ENCODE measurements at regions not wholly inside any gene's neighbourhood (a gene's known extent, or its start where the extent isn't known, plus 50 kb on each side); places are given as distances from the start of the nearest gene placed in this dataset.

- DNase-seq, result no peak
Observed at GRCh38 chr18:27750923-27751322, 426.0 kb downstream of the CDH2 start.

DNA sequence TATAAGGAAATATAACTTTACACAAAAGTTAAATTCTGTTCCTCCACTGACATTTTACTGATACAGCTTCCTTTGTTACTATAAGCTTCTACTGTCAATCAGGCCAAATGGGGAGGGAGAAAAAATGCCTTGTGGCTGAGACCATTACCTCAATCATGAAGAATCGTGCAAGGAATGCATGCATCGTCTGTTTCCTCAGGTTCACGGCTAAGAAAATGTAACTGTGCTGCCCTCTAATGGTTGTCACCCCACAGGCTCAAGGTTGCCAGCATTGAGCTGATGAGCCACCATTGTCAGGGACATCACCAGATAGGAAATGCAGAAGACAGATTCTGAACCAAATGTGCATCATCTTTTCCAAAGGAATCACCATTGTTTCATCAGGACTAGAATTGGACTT is 426.9 kb downstream of the CDH2 start:
- no peak for DNase-seq

DNA sequence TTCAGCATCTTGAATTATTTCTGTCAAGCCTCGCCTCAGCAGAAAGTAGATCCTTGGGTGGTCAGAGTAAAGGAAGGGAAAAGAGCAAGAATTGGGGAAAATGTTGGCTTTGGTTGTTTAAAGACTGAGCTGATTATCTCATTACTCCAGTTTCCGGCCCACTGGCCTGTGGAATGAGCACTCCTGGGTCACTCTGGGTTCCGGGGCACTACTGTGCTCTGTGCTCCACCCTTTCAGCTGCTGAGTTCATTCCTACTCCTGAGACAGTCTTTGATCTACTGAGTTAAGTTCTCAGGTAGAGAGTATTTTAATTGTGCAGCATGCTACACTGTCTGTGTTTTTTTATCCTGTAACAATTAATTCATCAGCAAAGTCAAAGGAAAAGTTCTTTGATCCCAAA is 427.7 kb downstream of the CDH2 start:
- DNase-seq, result no peak

DNA sequence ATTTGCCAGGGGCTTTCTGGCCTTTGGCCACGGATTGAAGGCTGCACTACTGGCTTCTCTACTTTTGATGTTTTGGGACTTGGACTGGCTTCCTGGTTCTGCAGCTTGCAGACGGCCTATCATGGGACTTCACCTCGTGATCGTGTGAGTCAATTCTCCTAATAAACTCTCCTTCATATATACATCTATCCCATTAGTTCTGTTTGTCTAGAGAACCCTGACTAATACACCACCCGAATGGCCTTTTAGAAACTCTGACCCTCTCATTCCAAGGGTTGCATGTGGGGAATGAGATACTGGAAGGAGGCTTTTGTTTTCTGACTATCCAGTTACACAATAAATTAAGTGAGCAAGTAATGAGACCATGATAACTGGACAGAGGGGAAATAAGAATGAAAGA is 430.7 kb downstream of the CDH2 start:
- no peak for DNase-seq

DNA sequence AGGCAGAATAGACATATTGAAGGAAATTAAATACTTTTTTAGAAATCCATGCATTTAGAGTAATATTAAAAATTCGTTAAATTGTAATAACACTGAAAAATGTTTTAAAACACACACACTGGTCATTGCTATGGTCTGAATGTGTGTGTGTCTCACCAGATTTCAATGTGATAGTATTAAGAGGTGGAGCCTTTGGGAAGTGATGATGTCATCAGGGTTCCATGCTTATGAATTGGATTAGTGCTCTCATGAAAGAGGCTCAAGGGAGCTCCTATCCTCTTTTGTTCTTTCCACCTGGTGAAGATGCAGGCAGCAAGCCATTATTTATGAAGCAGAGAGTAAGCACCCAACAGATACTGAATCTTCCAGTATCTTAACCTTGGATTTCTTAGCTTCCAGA is 441.8 kb downstream of the CDH2 start:
- DNase-seq, result no peak

GRCh38 chr18:27731211-27731610 is 445.7 kb downstream of the CDH2 start:
- no peak for DNase-seq

GRCh38 chr18:27728659-27729058 is 448.3 kb downstream of the CDH2 start:
- no peak for DNase-seq

DNA sequence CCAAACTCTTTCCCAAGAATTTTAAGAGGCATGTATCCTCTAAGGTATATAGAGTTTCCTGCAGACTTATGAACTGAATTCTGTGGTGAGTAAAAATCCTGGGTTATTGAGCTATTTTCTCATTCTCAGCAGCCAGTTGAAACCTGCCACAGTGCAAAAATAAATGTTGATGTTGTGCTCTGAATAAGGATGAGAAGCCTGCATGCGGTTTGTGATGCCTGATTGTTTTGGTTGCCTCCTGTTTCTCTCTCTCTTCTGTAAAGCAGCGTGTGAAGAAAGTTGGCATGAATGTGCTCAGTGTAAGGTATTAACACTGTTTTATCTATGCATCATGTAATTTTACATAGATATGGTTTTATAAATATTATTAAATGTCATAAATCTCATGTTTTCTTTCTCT is 452.6 kb downstream of the CDH2 start:
- no peak for DNase-seq

- DNase-seq, result no peak
Observed at GRCh38 chr18:27723168-27723567, 453.8 kb downstream of the CDH2 start.

GRCh38 chr18:27719680-27720079 is 457.2 kb downstream of the CDH2 start:
- no peak for DNase-seq

- DNase-seq, result no peak
Observed at GRCh38 chr18:27717816-27718215, 459.1 kb downstream of the CDH2 start.

DNA sequence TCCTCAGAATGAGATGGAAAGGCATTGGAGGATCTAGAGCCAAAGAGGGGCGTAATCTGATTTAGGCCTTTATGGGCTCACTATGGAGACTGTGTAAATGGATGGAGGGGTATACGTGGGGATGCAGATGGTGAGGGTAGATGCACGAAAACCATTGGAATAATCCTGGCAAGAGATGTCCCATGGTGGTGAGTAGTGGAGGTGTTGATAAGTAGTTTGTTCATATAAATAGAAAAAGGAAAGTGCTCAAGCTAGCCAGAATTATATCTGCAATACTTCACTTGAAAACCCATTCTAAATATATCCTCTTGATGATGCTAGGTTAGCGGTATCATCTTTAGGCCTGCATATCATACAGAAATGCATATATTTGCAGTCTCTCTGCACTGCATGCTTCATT is 459.7 kb downstream of the CDH2 start:
- DNase-seq, result no peak

DNA sequence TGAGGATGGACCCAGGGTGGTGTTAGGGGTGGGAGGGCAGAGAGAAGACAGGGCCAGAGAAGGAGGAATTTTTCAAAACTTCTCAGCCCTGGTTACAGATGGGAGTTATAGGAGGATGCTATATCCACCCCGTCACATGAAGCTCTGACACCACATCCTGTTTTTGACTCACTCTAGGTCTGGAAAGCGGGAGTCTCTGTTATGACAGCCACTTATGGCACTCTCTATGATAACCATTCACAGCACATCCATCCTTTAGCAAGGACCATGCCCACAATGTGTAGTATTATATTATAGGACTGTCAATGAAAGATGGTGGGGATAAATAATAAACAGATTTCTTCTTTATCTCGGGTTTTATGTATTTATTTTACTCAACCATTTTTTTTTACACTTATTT is 461.2 kb downstream of the CDH2 start:
- DNase-seq, result no peak

GRCh38 chr18:27713738-27714095 is 463.2 kb downstream of the CDH2 start:
- DNase-seq, result no peak

DNA sequence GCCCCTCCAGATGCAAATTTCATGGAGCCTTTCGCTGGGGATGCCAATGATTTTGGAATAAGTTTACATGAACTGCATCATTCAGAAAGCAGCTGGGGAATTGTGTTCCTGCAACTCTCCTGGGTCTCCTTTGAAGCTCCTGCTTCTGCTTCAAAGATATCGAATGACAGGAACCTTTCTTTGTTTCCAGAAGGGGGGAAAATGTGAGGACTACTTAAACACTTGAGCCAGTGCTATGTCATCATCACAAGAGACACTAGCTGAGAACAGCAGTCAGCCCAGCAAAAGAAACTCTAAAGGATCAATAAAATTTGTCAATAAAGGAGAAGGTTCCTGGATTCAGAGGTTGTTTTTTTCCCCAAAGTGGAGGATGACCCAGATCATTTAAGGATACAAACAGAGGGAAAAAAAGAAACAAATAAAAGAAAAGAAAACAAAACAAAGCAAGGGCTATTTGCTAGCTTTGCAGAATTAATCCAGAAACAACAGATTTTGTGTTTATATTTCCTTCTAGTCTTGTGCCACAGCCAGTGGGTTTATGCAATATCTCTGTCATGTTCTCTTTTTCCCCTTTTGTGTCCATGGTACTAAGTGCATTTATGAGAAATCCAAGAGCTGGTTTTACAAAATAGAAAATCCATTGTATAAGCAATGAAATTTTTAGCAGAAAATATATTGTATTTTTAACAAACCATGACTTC is 463.7 kb downstream of the CDH2 start:
- no peak for DNase-seq

DNA sequence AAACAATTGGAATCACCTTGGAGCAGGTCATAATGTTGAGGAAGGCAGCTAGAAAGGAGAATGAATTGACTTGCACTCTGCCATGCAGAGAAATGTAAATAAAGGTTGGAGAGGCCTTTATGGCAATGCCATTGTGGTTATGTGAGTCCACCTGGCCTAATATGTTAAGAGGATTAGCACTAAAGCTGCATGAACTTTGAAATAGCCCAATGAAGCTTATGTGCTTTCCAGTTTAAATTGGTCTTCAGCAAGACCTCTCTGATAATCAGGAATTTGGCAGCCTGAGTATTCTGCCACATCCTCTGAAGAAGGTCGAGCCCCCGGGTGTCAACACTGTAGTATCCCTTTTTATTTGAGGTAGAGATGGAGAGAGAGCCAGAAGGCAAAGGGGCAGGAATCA is 464.9 kb downstream of the CDH2 start:
- DNase-seq, result no peak

DNA sequence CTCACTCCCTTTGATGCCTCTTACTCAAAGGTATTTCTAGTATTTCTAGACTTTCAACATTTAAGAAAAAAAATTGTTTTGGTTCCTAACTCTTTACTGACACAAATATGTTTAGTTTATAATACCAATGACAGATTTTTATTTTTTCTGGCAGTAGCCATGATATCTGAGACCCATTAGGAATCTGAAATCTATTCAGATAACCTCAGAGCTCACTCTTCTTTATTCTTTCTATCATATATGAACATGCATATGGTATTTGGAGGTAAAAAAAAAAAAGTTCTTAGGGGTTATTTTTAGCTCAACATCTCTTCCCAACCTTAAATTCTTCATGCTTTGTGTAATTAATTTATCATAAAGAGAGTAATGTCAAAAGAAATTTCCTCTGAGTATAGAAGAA is 465.5 kb downstream of the CDH2 start:
- no peak for DNase-seq

- no peak for DNase-seq
Observed at GRCh38 chr18:27709344-27709743, 467.6 kb downstream of the CDH2 start.

- no peak for DNase-seq
Observed at GRCh38 chr18:27707201-27707600, 469.7 kb downstream of the CDH2 start.

- no peak for DNase-seq
Observed at GRCh38 chr18:27704736-27705361, 472.1 kb downstream of the CDH2 start.

DNA sequence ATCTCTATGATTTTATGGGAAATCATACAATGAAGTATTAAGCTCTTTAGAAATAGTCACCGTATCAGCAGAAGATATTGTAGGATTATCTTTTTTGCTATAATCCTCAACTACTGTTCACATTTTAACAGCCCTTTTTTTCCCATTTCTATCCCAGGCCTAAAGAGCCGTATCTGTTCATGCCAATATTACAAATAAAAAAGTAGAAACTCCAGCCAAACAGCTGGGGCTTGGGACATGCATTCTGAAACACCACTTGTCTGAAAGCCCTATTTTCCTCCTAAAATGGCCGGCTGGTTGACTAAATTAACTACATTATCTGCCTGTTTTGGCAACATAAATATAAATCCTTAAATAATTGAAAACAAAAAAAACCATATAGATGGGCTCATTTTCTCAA is 477.8 kb downstream of the CDH2 start:
- DNase-seq, result no peak

- DNase-seq, result no peak
Observed at GRCh38 chr18:27696148-27696547, 480.8 kb downstream of the CDH2 start.

- DNase-seq, result no peak
Observed at GRCh38 chr18:27695503-27695902, 481.4 kb downstream of the CDH2 start.

GRCh38 chr18:27695052-27695451 is 481.9 kb downstream of the CDH2 start:
- DNase-seq, result no peak

DNA sequence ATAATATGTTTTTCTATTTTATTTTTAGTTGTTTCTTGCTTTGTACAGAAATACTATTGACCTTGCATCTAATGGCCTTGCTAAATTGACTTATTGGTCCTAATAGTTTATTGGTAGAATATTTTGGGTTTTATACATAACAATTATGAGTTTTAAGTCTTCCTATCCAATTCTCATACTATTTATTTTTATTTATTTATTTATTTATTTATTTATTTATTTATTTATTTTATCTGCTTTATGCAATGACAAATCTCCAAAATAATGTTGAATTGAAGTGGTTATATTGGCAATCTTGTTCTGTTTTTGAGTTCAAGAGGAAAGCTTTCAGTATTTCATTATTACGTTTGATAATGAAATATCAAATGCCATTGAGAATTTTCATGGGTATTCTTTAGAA is 488.3 kb downstream of the CDH2 start:
- DNase-seq, result no peak
